Iris pigment epithelial cell (primary cell): ENCODE measurements at regions not wholly inside any gene's neighbourhood (a gene's known extent, or its start where the extent isn't known, plus 50 kb on each side); places are given as distances from the start of the nearest gene placed in this dataset.

Experiments used
- DNase-seq: peaks from one replicate; pipeline ENCODE4 v3.0.0-alpha.2; 2011; ENCODE audit warnings: low read depth

- no peak for DNase-seq
Measured at GRCh38 chr3:65231544-65231943, 543.7 kb upstream of the ADAMTS9 start.

- no peak for DNase-seq
Measured at GRCh38 chr3:65230261-65231139, 542.7 kb upstream of the ADAMTS9 start.

- no peak for DNase-seq
Measured at GRCh38 chr3:65226287-65226686, 538.5 kb upstream of the ADAMTS9 start.

- DNase-seq: no peak
Measured at GRCh38 chr3:65210026-65210814, 522.4 kb upstream of the ADAMTS9 start.

- DNase-seq: no peak
Measured at GRCh38 chr3:65202395-65202794, 514.6 kb upstream of the ADAMTS9 start.

GRCh38 chr3:65201926-65202325 is 514.1 kb upstream of the ADAMTS9 start:
- no peak for DNase-seq

- no peak for DNase-seq
Measured at GRCh38 chr3:65200310-65200970, 512.6 kb upstream of the ADAMTS9 start.

- DNase-seq: peak; percentile 6
Measured at GRCh38 chr3:65196663-65197062, 508.9 kb upstream of the ADAMTS9 start.

- DNase-seq: no peak
Measured at GRCh38 chr3:65195211-65196006, 507.6 kb upstream of the ADAMTS9 start.

- DNase-seq: no peak
Measured at GRCh38 chr3:65194744-65195143, 506.9 kb upstream of the ADAMTS9 start.

- DNase-seq: no peak
Measured at GRCh38 chr3:65194047-65194714, 506.4 kb upstream of the ADAMTS9 start.

- DNase-seq: no peak
Measured at GRCh38 chr3:65193531-65193930, 505.7 kb upstream of the ADAMTS9 start.

GRCh38 chr3:65190111-65190510 is 502.3 kb upstream of the ADAMTS9 start:
- no peak for DNase-seq

- DNase-seq: no peak
Measured at GRCh38 chr3:65186268-65186667, 498.5 kb upstream of the ADAMTS9 start.

- no peak for DNase-seq
Measured at GRCh38 chr3:65182682-65183081, 494.9 kb upstream of the ADAMTS9 start.

GRCh38 chr3:65182085-65182484 is 494.3 kb upstream of the ADAMTS9 start:
- DNase-seq: no peak

GRCh38 chr3:65181391-65181871 is 493.6 kb upstream of the ADAMTS9 start:
- DNase-seq: no peak

GRCh38 chr3:65178703-65179102 is 490.9 kb upstream of the ADAMTS9 start:
- peak; percentile 28 for DNase-seq

- no peak for DNase-seq
Measured at GRCh38 chr3:65177960-65178376, 490.2 kb upstream of the ADAMTS9 start.

- no peak for DNase-seq
Measured at GRCh38 chr3:65174713-65175112, 486.9 kb upstream of the ADAMTS9 start.

- no peak for DNase-seq
Measured at GRCh38 chr3:65173841-65174240, 486.0 kb upstream of the ADAMTS9 start.
